Smooth muscle cell (in vitro differentiated cells): ENCODE measurements at regions not wholly inside any gene's neighbourhood (a gene's known extent, or its start where the extent isn't known, plus 50 kb on each side); places are given as distances from the start of the nearest gene placed in this dataset.

Experiments used
- DNase-seq: peaks from one replicate; lab custom pipeline; 2025; ENCODE audit not compliant: unreplicated experiment; lab: John Stamatoyannopoulos, UW
- H2AFZ ChIP-seq: fragments of 200-600 bp; sonication (generic); 2 replicates; pipeline ENCODE4 v1.6.0; 2016; ENCODE audit warnings: antibody characterized with exemption, low read depth, mild to moderate bottlenecking
- H3F3A ChIP-seq: fragments of 200-600 bp; sonication (generic); 2 replicates; pipeline ENCODE4 v1.6.0; 2017; ENCODE audit warnings: antibody characterized with exemption, low read depth
- H3K27ac ChIP-seq: fragments of 200-600 bp; sonication (generic); 2 replicates; pipeline ENCODE4 v1.5.1; 2016; ENCODE audit warnings: low read depth, mild to moderate bottlenecking
- H3K27me3 ChIP-seq: fragments of 200-600 bp; sonication (generic); 2 replicates; pipeline ENCODE4 v1.6.1; 2016; ENCODE audit warnings: low read depth, mild to moderate bottlenecking
- H3K36me3 ChIP-seq: fragments of 200-600 bp; sonication (generic); 2 replicates; pipeline ENCODE4 v1.5.1; 2016; ENCODE audit warnings: low read depth
- H3K4me1 ChIP-seq: fragments of 200-600 bp; sonication (generic); 2 replicates; pipeline ENCODE4 v1.5.1; 2016; ENCODE audit warnings: low read depth
- H3K4me2 ChIP-seq: fragments of 200-600 bp; sonication (generic); 2 replicates; pipeline ENCODE4 v1.6.0; 2016; ENCODE audit warnings: mild to moderate bottlenecking
- H3K4me3 ChIP-seq: fragments of 200-600 bp; sonication (generic); 2 replicates; pipeline ENCODE4 v1.5.1; 2016; ENCODE audit warnings: mild to moderate bottlenecking
- H3K79me2 ChIP-seq: fragments of 200-600 bp; sonication (generic); 2 replicates; pipeline ENCODE4 v1.6.0; 2016; ENCODE audit warnings: low read depth, mild to moderate bottlenecking
- H3K9ac ChIP-seq: fragments of 200-600 bp; sonication (generic); 2 replicates; pipeline ENCODE4 v1.6.0; 2016; ENCODE audit warnings: low read depth
- H3K9me3 ChIP-seq: fragments of 200-600 bp; sonication (generic); replicated peaks from 2 replicates; pipeline ENCODE4 v1.5.1; 2016; ENCODE audit warnings: low read depth
- H4K20me1 ChIP-seq: fragments of 200-600 bp; sonication (generic); 2 replicates; pipeline ENCODE4 v1.6.0; 2016; ENCODE audit warnings: low read depth
- WGBS: methylation state at CpG from one replicate; pipeline ENCODE4 v1.1.7; 2016; ENCODE audit warnings: low lambda C conversion rate; 5-methylcytosine and 5-hydroxymethylcytosine counted together
- TF ChIP-seq, protein P1 (sequence below): fragments of 200-600 bp; sonication (generic); IDR thresholded peaks from 2 replicates; pipeline ENCODE4 v1.5.1; 2017; ENCODE audit warnings: borderline replicate concordance, mild to moderate bottlenecking, antibody characterized with exemption; ENCODE audit not compliant: insufficient read depth, poor library complexity, severe bottlenecking

DNA sequence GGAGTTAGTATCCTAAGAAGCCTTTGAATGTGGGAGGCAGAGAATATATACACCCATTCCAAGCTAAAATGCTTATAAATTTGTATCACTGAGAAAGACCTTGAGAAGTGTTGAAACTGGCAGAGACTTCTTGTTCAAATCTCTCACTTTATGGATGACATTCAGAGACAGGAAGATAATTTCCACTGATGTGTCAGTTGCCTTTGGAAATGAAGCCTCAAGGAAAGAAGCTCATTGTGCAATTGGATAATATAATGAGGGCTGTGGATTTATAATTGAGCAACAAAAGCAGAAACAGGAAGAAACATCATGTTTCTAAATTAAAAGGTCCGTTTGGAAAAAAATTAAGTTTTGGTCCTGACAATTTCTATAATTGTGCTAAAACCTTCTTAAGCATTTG, 789.9 kb upstream of the IGFBP3 start:
- Histone ChIP-seq H3K4me1 (peaks cover 2% of the 10 kb centered on the region), H4K20me1 (no peaks in the 10 kb centered on the region), H3K27me3 (no peaks in the 10 kb centered on the region), H3K79me2 (no peaks in the 10 kb centered on the region), H3K27ac (peak overlapping the region; percentile 27), H3F3A (no peaks in the 10 kb centered on the region), H3K36me3 (no peaks in the 10 kb centered on the region), H3K4me2 (no peak overlapping the region), H3K9me3 (no peaks in the 10 kb centered on the region), H3K9ac (no peak overlapping the region), H3K4me3 (no peak overlapping the region), H2AFZ (peak overlapping the region; percentile 68)
- 36% methylated on average over 1 of the region's 1 CpG for WGBS
- no peak for DNase-seq
- TF ChIP-seq, protein P1, sequence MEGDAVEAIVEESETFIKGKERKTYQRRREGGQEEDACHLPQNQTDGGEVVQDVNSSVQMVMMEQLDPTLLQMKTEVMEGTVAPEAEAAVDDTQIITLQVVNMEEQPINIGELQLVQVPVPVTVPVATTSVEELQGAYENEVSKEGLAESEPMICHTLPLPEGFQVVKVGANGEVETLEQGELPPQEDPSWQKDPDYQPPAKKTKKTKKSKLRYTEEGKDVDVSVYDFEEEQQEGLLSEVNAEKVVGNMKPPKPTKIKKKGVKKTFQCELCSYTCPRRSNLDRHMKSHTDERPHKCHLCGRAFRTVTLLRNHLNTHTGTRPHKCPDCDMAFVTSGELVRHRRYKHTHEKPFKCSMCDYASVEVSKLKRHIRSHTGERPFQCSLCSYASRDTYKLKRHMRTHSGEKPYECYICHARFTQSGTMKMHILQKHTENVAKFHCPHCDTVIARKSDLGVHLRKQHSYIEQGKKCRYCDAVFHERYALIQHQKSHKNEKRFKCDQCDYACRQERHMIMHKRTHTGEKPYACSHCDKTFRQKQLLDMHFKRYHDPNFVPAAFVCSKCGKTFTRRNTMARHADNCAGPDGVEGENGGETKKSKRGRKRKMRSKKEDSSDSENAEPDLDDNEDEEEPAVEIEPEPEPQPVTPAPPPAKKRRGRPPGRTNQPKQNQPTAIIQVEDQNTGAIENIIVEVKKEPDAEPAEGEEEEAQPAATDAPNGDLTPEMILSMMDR = no peak

DNA sequence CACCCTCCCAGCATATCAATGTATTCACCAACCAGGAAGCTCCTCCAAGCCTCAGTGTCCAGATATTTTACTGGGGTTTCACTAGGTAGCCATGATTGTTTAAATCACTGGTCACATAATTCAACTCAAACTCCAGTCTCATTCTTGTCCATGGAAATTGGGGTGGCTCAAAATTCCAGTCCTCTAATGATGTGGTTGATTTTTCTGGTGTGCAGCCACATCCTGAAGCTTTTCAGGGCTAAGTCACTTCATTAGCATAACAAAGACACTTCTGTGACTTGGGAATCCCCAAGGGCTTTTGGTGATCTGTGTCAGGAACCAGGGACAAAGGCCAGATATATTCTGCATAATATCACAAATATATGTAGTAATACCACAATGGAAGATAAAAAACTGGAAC, 786.9 kb upstream of the IGFBP3 start:
- TF ChIP-seq, protein P1 = no peak
- no peak for DNase-seq
- Histone ChIP-seq H3K9ac (no peak overlapping the region), H3K36me3 (no peaks in the 10 kb centered on the region), H2AFZ (peak overlapping the region; percentile 2), H3K4me2 (no peak overlapping the region), H4K20me1 (no peaks in the 10 kb centered on the region), H3F3A (no peaks in the 10 kb centered on the region), H3K27ac (no peak overlapping the region), H3K79me2 (no peaks in the 10 kb centered on the region), H3K4me1 (peaks cover 9% of the 10 kb centered on the region), H3K9me3 (no peaks in the 10 kb centered on the region), H3K27me3 (no peaks in the 10 kb centered on the region), H3K4me3 (no peak overlapping the region)

DNA sequence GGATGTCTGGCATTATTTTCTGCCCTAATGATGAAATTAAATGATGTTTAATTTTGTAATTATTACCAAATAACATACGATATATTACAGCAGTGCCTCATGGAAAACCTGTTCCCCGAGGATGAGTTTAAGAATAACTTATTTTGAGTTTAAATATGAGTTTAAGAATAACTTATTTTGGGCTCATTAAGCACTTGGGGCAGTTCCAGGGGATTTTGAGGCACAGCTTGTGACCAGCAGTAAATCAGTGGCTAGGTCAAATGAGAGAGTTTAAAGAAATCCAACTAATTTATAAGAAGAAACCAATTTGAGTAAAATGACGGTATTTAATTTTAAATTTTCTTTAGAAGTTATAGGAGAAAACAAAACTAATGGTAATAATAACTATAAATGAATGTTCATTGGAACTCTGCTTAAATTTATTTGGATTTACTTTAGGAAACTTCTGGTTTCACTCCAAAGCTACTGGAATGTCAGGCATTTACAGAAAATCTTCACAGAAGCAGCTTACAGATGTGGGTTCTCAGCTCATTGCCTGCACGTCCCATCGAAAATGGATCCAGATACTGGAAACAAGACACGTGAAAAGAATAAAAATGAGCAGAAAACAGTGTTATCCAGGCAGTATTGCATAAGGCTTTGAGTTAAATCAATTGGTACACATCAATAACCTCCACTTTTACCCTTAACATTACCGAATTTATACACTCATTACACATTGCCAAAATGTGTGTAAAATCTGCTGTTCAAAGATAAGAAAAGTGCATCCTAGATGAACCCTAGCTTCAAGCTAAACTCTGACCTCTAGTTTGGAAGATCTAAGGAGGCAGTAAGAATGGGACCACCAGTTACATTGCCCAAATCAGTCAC, 784.5 kb upstream of the IGFBP3 start:
- no peak for DNase-seq
- Histone ChIP-seq H3K36me3 (no peaks in the 10 kb centered on the region), H3K4me3 (no peak overlapping the region), H4K20me1 (no peaks in the 10 kb centered on the region), H2AFZ (peak overlapping the region; percentile 35), H3F3A (no peaks in the 10 kb centered on the region), H3K4me1 (peaks cover 9% of the 10 kb centered on the region), H3K79me2 (no peaks in the 10 kb centered on the region), H3K27me3 (no peaks in the 10 kb centered on the region), H3K27ac (peak overlapping the region; percentile 36), H3K9me3 (no peaks in the 10 kb centered on the region), H3K4me2 (peak overlapping the region; percentile 65), H3K9ac (no peak overlapping the region)
- 51% methylated on average over 7 of the region's 7 CpGs for WGBS
- TF ChIP-seq, protein P1 = no peak

DNA sequence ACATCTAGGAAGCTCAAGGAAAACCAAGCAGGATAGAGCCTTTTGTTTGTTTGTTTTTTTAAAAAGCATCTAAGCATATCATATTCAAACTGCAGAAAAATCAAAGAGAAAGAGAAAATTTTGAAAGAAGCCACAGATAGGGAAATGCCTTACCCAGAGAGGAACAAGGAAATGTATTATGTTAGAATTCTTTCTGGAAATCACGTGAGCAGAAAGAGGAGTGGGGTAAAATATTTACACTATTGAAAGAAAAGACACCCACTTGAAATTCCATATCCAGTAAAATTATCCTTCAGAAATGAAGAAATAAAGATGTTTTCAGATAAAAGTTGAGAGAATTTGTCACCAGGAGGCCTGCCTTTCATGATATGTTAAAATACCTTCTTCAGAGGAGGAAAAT, 775.7 kb upstream of the IGFBP3 start:
- TF ChIP-seq, protein P1 = no peak
- Histone ChIP-seq H3K4me3 (no peak overlapping the region), H3K27ac (no peak overlapping the region), H3F3A (peaks cover 7% of the 10 kb centered on the region), H4K20me1 (no peaks in the 10 kb centered on the region), H3K9me3 (no peaks in the 10 kb centered on the region), H3K79me2 (no peaks in the 10 kb centered on the region), H3K36me3 (no peaks in the 10 kb centered on the region), H2AFZ (peak overlapping the region; percentile 65), H3K27me3 (no peaks in the 10 kb centered on the region), H3K9ac (no peak overlapping the region), H3K4me1 (no peaks in the 10 kb centered on the region), H3K4me2 (no peak overlapping the region)
- 55% methylated on average over 1 of the region's 1 CpG for WGBS
- no peak for DNase-seq
